AG10803 (cell line): ENCODE measurements at regions not wholly inside any gene's neighbourhood (a gene's known extent, or its start where the extent isn't known, plus 50 kb on each side); places are given as distances from the start of the nearest gene placed in this dataset.

Experiments used
- DNase-seq: peaks from one replicate; pipeline ENCODE4 v3.0.0; 2010; ENCODE audit warnings: low read depth
- H3K4me3 ChIP-seq: 2 replicates; pipeline ENCODE4 v1.5.1; 2011; ENCODE audit warnings: mild to moderate bottlenecking, low read length, control low read depth
- CTCF ChIP-seq: conservative IDR thresholded peaks from 2 replicates; pipeline ENCODE4 v1.5.1; 2011; ENCODE audit warnings: mild to moderate bottlenecking, low read length, control low read depth, inconsistent platforms

GRCh38 chr6:16976385-16977183, 125.3 kb upstream of the STMND1 start:
- TF ChIP-seq CTCF: no peak
- no peak for DNase-seq
- H3K4me3 ChIP-seq: no peak overlapping the region

GRCh38 chr6:16974704-16975359, 127.0 kb upstream of the STMND1 start:
- no peak for TF ChIP-seq CTCF
- H3K4me3 ChIP-seq: no peak overlapping the region
- DNase-seq: no peak

DNA sequence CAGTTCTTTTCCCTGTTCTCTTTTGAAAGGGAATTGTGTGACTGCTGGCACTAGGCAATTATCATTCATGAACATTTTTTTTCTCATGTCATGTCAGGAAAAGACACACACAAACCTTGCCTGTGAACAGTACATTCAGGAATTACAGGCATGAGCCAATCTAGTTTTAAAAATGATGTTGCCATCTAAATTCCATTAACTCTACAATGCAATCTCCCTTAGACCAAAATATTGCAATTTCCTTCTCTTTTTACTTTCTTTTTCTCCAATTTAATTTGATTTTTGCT, 127.5 kb upstream of the STMND1 start:
- H3K4me3 ChIP-seq: no peak overlapping the region
- DNase-seq: peak; percentile 66
- no peak for TF ChIP-seq CTCF

GRCh38 chr6:16973545-16974386, 128.1 kb upstream of the STMND1 start:
- TF ChIP-seq CTCF: no peak
- no peak for DNase-seq
- no peak overlapping the region for H3K4me3 ChIP-seq

DNA sequence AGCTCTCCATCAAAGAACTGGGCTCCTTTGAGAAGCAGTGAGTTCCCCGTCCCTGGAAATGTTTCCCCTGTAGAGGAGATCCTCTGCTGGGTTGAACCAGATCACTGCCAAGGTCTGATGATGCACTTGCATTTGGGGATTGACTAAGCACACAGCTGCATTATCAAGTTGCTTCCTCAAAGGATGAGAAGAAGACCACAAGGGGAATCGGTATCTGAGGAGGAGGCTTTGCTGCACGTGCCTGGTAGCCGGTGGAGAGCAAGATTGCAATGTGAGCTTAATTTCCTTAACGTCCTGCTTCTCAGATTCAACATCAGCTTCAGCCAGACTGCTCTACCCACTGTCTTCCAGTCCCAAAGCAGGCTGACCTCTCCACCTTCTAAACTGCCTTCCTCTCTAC, 128.8 kb upstream of the STMND1 start:
- no peak for TF ChIP-seq CTCF
- DNase-seq: no peak
- no peak overlapping the region for H3K4me3 ChIP-seq

DNA sequence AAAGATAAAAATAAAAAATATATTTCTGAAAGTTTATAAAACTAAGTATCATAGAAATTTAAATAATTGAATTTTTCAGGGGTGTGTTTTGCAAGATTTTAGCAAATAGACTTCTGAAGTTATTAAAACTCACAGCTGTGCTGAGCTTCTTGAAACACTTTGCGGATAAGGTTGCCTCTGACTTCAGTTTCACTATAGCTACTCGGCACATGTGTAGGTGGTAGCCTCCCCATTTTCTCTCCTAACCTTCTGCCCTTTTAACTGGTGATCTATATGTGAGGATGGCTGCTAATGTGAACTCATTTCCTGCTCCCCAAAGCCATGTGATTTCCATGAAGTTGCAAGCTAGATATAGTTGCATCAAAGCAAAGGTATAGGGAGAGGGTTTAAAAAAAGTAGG, 129.3 kb upstream of the STMND1 start:
- no peak for TF ChIP-seq CTCF
- no peak overlapping the region for H3K4me3 ChIP-seq
- no peak for DNase-seq
